HG03025 (cell line): ENCODE measurements at regions not wholly inside any gene's neighbourhood (a gene's known extent, or its start where the extent isn't known, plus 50 kb on each side); places are given as distances from the start of the nearest gene placed in this dataset.

Source experiments
- ATAC-seq: cut with Tn5 transposase; IDR thresholded peaks from one replicate; pipeline ENCODE4 v1.9.1; 2021; ENCODE audit warnings: mild to moderate bottlenecking, moderate library complexity; ENCODE audit not compliant: unreplicated experiment, low FRiP score

DNA sequence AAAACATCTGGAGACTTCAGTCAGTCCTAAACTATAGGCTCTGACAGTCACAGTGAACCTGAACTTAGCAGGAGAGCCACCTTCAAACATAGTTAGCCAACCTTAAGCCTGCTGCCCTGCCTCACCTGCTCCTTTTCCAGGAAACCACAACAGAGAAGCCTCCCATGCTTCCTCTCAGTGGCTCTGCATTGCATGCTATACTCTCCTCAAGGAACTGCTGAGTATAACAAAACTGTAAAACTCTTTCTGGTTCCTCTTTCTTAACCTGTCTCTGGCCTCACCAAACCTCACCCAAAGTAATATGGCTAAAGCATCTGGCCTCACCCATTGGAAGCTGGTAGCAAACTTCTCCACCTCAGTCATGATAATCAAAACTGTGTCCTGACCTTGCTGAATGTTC lies 122.1 kb downstream of the ANKRD50 start:
- no peak for ATAC-seq

- ATAC-seq, result no peak
Observed at GRCh38 chr4:124591637-124592036, 120.9 kb downstream of the ANKRD50 start.

DNA sequence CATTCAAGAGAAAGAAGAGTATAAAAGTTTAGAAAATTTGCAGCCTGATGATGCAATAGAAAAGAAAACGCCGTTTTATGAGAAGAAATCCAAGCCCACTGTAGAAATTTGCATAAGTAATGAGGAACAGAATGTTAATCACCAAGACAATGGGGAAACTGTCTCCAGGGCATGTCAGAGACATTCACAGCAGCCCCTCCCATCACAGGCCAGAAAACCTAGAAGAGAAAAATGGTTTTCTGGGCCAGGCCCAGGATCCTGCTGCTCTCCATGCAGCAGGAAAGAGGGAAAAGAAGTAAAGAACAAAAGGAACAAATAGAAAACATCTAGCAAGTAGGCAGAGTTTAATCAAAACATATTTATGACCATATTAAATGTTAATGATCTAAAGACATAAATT lies 119.0 kb downstream of the ANKRD50 start:
- ATAC-seq, result no peak

DNA sequence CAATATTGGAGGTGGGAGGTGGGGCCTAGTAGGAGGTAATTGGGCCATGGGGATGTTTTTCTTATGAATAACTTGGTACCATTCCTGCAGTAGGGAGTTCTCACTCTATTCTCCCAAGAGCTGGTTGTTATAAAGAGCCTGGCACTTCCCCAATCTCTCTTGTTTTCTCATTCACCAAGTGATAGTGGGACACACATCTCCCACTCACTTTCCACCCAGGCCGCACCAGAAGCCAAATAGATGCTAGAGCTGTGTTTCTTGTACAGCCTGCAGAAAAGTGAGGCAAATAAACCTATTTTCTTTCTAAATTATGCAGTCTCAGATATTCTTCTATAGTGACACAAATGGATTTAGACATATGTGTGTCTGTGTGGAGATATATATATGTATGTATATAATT lies 117.6 kb downstream of the ANKRD50 start:
- ATAC-seq, result no peak

GRCh38 chr4:124596816-124597215 lies 115.7 kb downstream of the ANKRD50 start:
- ATAC-seq, result no peak

DNA sequence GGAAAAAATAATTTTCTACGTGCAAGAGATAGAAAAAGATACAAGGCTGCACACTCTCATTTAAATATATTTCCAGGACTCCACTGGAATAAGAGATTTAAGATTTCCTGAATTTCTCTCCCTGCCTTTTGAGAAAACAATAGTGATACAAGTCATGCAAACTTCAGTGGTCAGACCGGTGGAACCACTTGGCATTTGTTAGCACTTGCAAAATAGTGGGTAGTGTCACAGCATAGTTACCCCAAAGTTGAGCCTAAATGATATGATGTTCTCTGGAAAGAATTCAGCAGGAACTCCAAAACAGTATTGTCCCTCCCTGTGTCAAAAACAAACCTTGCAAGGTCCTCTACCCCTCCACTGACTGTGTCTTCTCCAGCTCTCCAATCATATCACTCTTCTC lies 102.3 kb downstream of the ANKRD50 start:
- no peak for ATAC-seq
